ENCODE measurements at regions not wholly inside any gene's neighbourhood (a gene's known extent, or its start where the extent isn't known, plus 50 kb on each side); places are given as distances from the start of the nearest gene placed in this dataset.

- POLR2A ChIA-PET (ENCODE audit: unreplicated experiment) = interaction anchor here (0.7 to 0.8 kb wide), 2 partner anchors 71 to 521 kb away, joined by 4 to 9 read pairs; no protein-coding TSS in a partner anchor
- Histone ChIP-seq H3K27me3 (ENCODE audit: insufficient read depth, low read depth) (no peaks in the 10 kb centered on the region), H3K27ac (peak overlapping the region; percentile 66), H3K4me2 (peak overlapping the region; percentile 75), H3K9me2 (ENCODE audit: insufficient read depth) (no peaks in the 10 kb centered on the region), H3K9me3 (ENCODE audit: insufficient read depth, low read depth) (peaks cover 6% of the 10 kb centered on the region; the same call in 1 of the 2 replicates), H3K36me3 (ENCODE audit: low read depth) (no peaks in the 10 kb centered on the region), H3K4me3 (peak overlapping the region; percentile 17; the same call in 1 of the 2 replicates), H4K20me1 (ENCODE audit: insufficient read depth) (no peaks in the 10 kb centered on the region), H3K79me2 (ENCODE audit: low read depth) (no peaks in the 10 kb centered on the region), H3F3A (ENCODE audit: insufficient read depth, low read depth) (peaks cover 23% of the 10 kb centered on the region; the same call in 1 of the 2 replicates), H2AFZ (peak overlapping the region; percentile 14; the same call in 1 of the 2 replicates), H3K4me1 (replicated peaks; ENCODE audit: insufficient read depth) (peaks cover 28% of the 10 kb centered on the region)
- TF ChIP-seq CTCF (conservative IDR thresholded peaks at IDR 0.05) = no peak
- TF ChIP-seq EZH2 (IDR thresholded peaks at IDR 0.05; ENCODE audit: low read depth) = no peak
- intact Hi-C loops (cut with micrococcal nuclease; ENCODE audit: unreplicated experiment) = no loop called here
- CTCF ChIA-PET = interaction anchor here (1.1 kb wide), 1 partner anchor 70 kb away, joined by 3 read pairs; no protein-coding TSS in a partner anchor
- DNase-seq = peak in 1 of 2 experiments; percentile 59
- TSS peak; percentile 45 for BruUV-seq (replicated peaks)
Observed at GRCh38 chr1:209318181-209319056, 265.1 kb upstream of the CAMK1G start.

- TF ChIP-seq CTCF (conservative IDR thresholded peaks at IDR 0.05) (no peak), EZH2 (IDR thresholded peaks at IDR 0.05; ENCODE audit: low read depth) (no peak)
- intact Hi-C loops (cut with micrococcal nuclease; ENCODE audit: unreplicated experiment) = no loop called here
- H3F3A ChIP-seq (ENCODE audit: insufficient read depth, low read depth) = peaks cover 23% of the 10 kb centered on the region; the same call in 1 of the 2 replicates
- peak overlapping the region; percentile 17; the same call in 1 of the 2 replicates for H3K4me3 ChIP-seq
- H2AFZ ChIP-seq = peak overlapping the region; percentile 18; the same call in 1 of the 2 replicates
- H3K79me2 ChIP-seq (ENCODE audit: low read depth) = no peaks in the 10 kb centered on the region
- no peaks in the 10 kb centered on the region for H3K27me3 ChIP-seq (ENCODE audit: insufficient read depth, low read depth)
- ChIA-PET POLR2A (ENCODE audit: unreplicated experiment) (interaction anchor here (0.7 to 0.8 kb wide), 2 partner anchors 71 to 521 kb away, joined by 4 to 9 read pairs; no protein-coding TSS in a partner anchor), CTCF (interaction anchor here (1.1 kb wide), 1 partner anchor 70 kb away, joined by 3 read pairs; no protein-coding TSS in a partner anchor)
- peak overlapping the region; percentile 75 for H3K4me2 ChIP-seq
- H3K9me2 ChIP-seq (ENCODE audit: insufficient read depth) = no peaks in the 10 kb centered on the region
- no peaks in the 10 kb centered on the region for H4K20me1 ChIP-seq (ENCODE audit: insufficient read depth)
- no TSS peak for BruUV-seq (replicated peaks)
- H3K4me1 ChIP-seq (replicated peaks; ENCODE audit: insufficient read depth) = peaks cover 35% of the 10 kb centered on the region
- H3K9me3 ChIP-seq (ENCODE audit: insufficient read depth, low read depth) = peaks cover 6% of the 10 kb centered on the region; the same call in 1 of the 2 replicates
- peak overlapping the region; percentile 66 for H3K27ac ChIP-seq
- DNase-seq = no peak
- H3K36me3 ChIP-seq (ENCODE audit: low read depth) = no peaks in the 10 kb centered on the region
Observed at GRCh38 chr1:209319057-209319432, 264.5 kb upstream of the CAMK1G start.

- peak overlapping the region; percentile 66 for H3K27ac ChIP-seq
- no peak overlapping the region for H3K4me3 ChIP-seq
- TF ChIP-seq EZH2 (IDR thresholded peaks at IDR 0.05; ENCODE audit: low read depth) (no peak), CTCF (conservative IDR thresholded peaks at IDR 0.05) (no peak)
- peak overlapping the region; percentile 75 for H3K4me2 ChIP-seq
- peaks cover 6% of the 10 kb centered on the region; the same call in 1 of the 2 replicates for H3K9me3 ChIP-seq (ENCODE audit: insufficient read depth, low read depth)
- no peaks in the 10 kb centered on the region for H4K20me1 ChIP-seq (ENCODE audit: insufficient read depth)
- H3K9me2 ChIP-seq (ENCODE audit: insufficient read depth) = no peaks in the 10 kb centered on the region
- H3K4me1 ChIP-seq (replicated peaks; ENCODE audit: insufficient read depth) = peaks cover 37% of the 10 kb centered on the region
- BruUV-seq (replicated peaks) = no TSS peak
- no peaks in the 10 kb centered on the region for H3K36me3 ChIP-seq (ENCODE audit: low read depth)
- H3F3A ChIP-seq (ENCODE audit: insufficient read depth, low read depth) = peaks cover 23% of the 10 kb centered on the region; the same call in 1 of the 2 replicates
- H3K27me3 ChIP-seq (ENCODE audit: insufficient read depth, low read depth) = no peaks in the 10 kb centered on the region
- DNase-seq = no peak
- H3K79me2 ChIP-seq (ENCODE audit: low read depth) = no peaks in the 10 kb centered on the region
- 0 out of 2 replicates have a peak overlapping the region, but pooled peaks have one; percentile 18 for H2AFZ ChIP-seq
- POLR2A ChIA-PET (ENCODE audit: unreplicated experiment) = interaction anchor here (0.8 kb wide), 1 partner anchor 520 kb away, joined by 9 read pairs; no protein-coding TSS in a partner anchor
- CTCF ChIA-PET = interaction anchor here (0.6 kb wide), 1 partner anchor 250 kb away, joined by 4 read pairs; no protein-coding TSS in a partner anchor
- intact Hi-C loops (cut with micrococcal nuclease; ENCODE audit: unreplicated experiment) = no loop called here
Observed at GRCh38 chr1:209319549-209319948, 264.0 kb upstream of the CAMK1G start.

Measured in PC-9 (cell line).